GM23338 (cell line): ENCODE measurements at regions not wholly inside any gene's neighbourhood (a gene's known extent, or its start where the extent isn't known, plus 50 kb on each side); places are given as distances from the start of the nearest gene placed in this dataset.
"Not testable (repeated sequence)": the region's sequence is repeated elsewhere in the genome, so short reads cannot be mapped to it uniquely, and the experiment has no call there.

Experiments
- EZH2 ChIP-seq: fragments of 200-600 bp; sonication (generic); IDR thresholded peaks from one replicate; pipeline ENCODE4 v1.8.0; 2017; ENCODE audit warnings: antibody characterized with exemption, mild to moderate bottlenecking, low read depth; ENCODE audit not compliant: unreplicated experiment
- EZH2phosphoT487 ChIP-seq: fragments of 200-600 bp; sonication (generic); IDR thresholded peaks from one replicate; pipeline ENCODE4 v1.8.1; 2018; ENCODE audit warnings: antibody characterized with exemption; ENCODE audit not compliant: unreplicated experiment
- POLR2AphosphoS5 ChIP-seq: IDR thresholded peaks from 2 replicates; pipeline ENCODE4 v1.6.1; 2016; ENCODE audit warnings: antibody characterized with exemption, low read depth
- TF ChIP-seq, protein P1 (sequence below), 2 experiments: fragments of 200-600 bp in 1 of 2; sonication (generic) in 1 of 2; conservative IDR thresholded peaks; 2 replicates each; pipeline versions ENCODE4 v1.5.1 to v1.6.1; 2016 to 2017; ENCODE audit warnings: antibody characterized with exemption in 2 of 2, low read depth in 2 of 2, mild to moderate bottlenecking in 2 of 2, moderate library complexity in 1 of 2
- TF ChIP-seq, protein P2 (sequence below): IDR thresholded peaks from one replicate; pipeline ENCODE4 v1.6.1; 2018; ENCODE audit warnings: antibody characterized with exemption; ENCODE audit not compliant: unreplicated experiment

DNA sequence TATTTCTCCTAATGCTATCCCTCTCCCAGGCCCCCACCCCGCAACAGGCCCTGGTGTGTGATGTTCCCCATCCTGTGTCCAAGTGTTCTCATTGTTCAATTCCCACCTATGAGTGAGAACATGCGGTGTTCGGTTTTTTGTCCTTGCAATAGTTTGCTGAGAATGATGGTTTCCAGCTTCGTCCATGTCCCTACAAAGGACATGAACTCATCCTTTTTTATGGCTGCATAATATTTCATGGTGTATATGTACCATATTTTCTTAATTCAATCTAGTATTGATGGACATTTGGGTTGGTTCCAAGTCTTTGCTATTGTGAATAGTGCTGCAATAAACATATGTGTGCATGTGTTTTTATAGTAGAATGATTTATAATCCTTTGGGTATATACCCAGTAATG lies 1270.3 kb downstream of the UQCRFS1 start:
- not testable (repeated sequence) for TF ChIP-seq EZH2, POLR2AphosphoS5, EZH2phosphoT487
- TF ChIP-seq, protein P1, sequence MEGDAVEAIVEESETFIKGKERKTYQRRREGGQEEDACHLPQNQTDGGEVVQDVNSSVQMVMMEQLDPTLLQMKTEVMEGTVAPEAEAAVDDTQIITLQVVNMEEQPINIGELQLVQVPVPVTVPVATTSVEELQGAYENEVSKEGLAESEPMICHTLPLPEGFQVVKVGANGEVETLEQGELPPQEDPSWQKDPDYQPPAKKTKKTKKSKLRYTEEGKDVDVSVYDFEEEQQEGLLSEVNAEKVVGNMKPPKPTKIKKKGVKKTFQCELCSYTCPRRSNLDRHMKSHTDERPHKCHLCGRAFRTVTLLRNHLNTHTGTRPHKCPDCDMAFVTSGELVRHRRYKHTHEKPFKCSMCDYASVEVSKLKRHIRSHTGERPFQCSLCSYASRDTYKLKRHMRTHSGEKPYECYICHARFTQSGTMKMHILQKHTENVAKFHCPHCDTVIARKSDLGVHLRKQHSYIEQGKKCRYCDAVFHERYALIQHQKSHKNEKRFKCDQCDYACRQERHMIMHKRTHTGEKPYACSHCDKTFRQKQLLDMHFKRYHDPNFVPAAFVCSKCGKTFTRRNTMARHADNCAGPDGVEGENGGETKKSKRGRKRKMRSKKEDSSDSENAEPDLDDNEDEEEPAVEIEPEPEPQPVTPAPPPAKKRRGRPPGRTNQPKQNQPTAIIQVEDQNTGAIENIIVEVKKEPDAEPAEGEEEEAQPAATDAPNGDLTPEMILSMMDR (conservative IDR thresholded peaks at IDR 0.05; ENCODE audit: low read depth in 2 of 2), result not testable (repeated sequence)
- TF ChIP-seq, protein P2, sequence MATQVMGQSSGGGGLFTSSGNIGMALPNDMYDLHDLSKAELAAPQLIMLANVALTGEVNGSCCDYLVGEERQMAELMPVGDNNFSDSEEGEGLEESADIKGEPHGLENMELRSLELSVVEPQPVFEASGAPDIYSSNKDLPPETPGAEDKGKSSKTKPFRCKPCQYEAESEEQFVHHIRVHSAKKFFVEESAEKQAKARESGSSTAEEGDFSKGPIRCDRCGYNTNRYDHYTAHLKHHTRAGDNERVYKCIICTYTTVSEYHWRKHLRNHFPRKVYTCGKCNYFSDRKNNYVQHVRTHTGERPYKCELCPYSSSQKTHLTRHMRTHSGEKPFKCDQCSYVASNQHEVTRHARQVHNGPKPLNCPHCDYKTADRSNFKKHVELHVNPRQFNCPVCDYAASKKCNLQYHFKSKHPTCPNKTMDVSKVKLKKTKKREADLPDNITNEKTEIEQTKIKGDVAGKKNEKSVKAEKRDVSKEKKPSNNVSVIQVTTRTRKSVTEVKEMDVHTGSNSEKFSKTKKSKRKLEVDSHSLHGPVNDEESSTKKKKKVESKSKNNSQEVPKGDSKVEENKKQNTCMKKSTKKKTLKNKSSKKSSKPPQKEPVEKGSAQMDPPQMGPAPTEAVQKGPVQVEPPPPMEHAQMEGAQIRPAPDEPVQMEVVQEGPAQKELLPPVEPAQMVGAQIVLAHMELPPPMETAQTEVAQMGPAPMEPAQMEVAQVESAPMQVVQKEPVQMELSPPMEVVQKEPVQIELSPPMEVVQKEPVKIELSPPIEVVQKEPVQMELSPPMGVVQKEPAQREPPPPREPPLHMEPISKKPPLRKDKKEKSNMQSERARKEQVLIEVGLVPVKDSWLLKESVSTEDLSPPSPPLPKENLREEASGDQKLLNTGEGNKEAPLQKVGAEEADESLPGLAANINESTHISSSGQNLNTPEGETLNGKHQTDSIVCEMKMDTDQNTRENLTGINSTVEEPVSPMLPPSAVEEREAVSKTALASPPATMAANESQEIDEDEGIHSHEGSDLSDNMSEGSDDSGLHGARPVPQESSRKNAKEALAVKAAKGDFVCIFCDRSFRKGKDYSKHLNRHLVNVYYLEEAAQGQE, result not testable (repeated sequence)
